ENCODE measurements at regions not wholly inside any gene's neighbourhood (a gene's known extent, or its start where the extent isn't known, plus 50 kb on each side); places are given as distances from the start of the nearest gene placed in this dataset.

DNA sequence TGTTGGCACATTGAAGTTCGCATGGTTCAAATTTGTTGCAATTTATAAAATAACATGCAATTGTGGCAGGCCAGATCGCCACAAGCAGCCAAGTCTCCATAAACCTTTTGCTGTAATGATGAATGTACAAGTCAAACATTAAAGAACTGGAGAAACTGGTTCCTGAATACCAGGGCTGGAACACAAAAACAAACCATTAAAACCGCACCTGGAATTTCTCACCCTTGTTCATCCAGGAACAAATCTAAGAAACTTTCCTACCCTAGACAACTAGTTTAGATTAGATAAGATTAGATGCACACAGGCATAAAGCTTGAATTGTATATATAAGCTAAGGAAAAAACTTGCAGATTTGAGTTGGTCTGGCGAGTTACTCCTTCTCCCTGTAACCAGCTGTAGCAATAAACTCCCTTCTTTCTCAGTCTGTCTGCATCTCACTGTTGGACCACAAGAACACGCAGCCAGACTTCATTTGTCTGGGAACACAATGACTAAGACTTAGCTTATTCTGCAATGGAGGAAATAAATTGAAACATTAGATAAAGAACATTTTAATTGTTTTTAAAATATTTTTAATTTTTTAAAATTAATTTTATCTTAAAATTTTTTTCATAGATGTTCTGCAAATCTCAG is 1835.5 kb upstream of the LRRTM1 start:
- Histone ChIP-seq H4K20me1 (ENCODE audit: control insufficient read depth, extremely low read depth, insufficient read depth, low read length) (no peaks in the 10 kb centered on the region), H3K4me1 (ENCODE audit: control insufficient read depth, extremely low read depth, insufficient read depth, low read length) (no peaks in the 10 kb centered on the region), H3K9me3 (ENCODE audit: control insufficient read depth, insufficient read depth, low read depth, low read length) (no peaks in the 10 kb centered on the region), H3K27me3 (ENCODE audit: control insufficient read depth, insufficient read depth, low read length) (no peaks in the 10 kb centered on the region), H3K4me3 (replicated peaks in 1 of 4; ENCODE audit: control extremely low read depth in 1 of 4, insufficient read depth in 1 of 4, low read depth in 3 of 4, low read length in 4 of 4) (no peak overlapping the region), H3K4me2 (ENCODE audit: extremely low read depth, insufficient read depth, low read length) (no peak overlapping the region), H3K79me2 (ENCODE audit: control insufficient read depth, insufficient read depth, low read length) (no peaks in the 10 kb centered on the region), H2AFZ (ENCODE audit: low read length) (no peak overlapping the region), H3K9ac (ENCODE audit: insufficient read depth, low read length) (no peak overlapping the region), H3K27ac (ENCODE audit: insufficient read depth, low read length) (no peak overlapping the region), H3K36me3 (ENCODE audit: control insufficient read depth, insufficient read depth, low read length) (no peaks in the 10 kb centered on the region)
- no peak for DNase-seq (ENCODE audit: low read depth in 2 of 2)
- no peak for TF ChIP-seq EZH2 (IDR thresholded peaks at IDR 0.05; ENCODE audit: low read length, missing control alignments)
- TF ChIP-seq, protein P1, sequence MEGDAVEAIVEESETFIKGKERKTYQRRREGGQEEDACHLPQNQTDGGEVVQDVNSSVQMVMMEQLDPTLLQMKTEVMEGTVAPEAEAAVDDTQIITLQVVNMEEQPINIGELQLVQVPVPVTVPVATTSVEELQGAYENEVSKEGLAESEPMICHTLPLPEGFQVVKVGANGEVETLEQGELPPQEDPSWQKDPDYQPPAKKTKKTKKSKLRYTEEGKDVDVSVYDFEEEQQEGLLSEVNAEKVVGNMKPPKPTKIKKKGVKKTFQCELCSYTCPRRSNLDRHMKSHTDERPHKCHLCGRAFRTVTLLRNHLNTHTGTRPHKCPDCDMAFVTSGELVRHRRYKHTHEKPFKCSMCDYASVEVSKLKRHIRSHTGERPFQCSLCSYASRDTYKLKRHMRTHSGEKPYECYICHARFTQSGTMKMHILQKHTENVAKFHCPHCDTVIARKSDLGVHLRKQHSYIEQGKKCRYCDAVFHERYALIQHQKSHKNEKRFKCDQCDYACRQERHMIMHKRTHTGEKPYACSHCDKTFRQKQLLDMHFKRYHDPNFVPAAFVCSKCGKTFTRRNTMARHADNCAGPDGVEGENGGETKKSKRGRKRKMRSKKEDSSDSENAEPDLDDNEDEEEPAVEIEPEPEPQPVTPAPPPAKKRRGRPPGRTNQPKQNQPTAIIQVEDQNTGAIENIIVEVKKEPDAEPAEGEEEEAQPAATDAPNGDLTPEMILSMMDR (conservative IDR thresholded peaks at IDR 0.05 in 1 of 2, IDR thresholded peaks at IDR 0.05 in 1 of 2; ENCODE audit: low read depth in 1 of 2, low read length in 2 of 2): no peak

- TF ChIP-seq EZH2 (IDR thresholded peaks at IDR 0.05; ENCODE audit: low read length, missing control alignments): no peak
- TF ChIP-seq, protein P1 (conservative IDR thresholded peaks at IDR 0.05 in 1 of 2, IDR thresholded peaks at IDR 0.05 in 1 of 2; ENCODE audit: low read depth in 1 of 2, low read length in 2 of 2): no peak
- no peaks in the 10 kb centered on the region for H3K4me1 ChIP-seq (ENCODE audit: control insufficient read depth, extremely low read depth, insufficient read depth, low read length)
- H2AFZ ChIP-seq (ENCODE audit: low read length): no peak overlapping the region
- H4K20me1 ChIP-seq (ENCODE audit: control insufficient read depth, extremely low read depth, insufficient read depth, low read length): no peaks in the 10 kb centered on the region
- H3K9ac ChIP-seq (ENCODE audit: insufficient read depth, low read length): no peak overlapping the region
- DNase-seq (ENCODE audit: low read depth in 2 of 2): no peak
- H3K27ac ChIP-seq (ENCODE audit: insufficient read depth, low read length): no peak overlapping the region
- H3K4me2 ChIP-seq (ENCODE audit: extremely low read depth, insufficient read depth, low read length): no peak overlapping the region
- no peaks in the 10 kb centered on the region for H3K36me3 ChIP-seq (ENCODE audit: control insufficient read depth, insufficient read depth, low read length)
- no peaks in the 10 kb centered on the region for H3K27me3 ChIP-seq (ENCODE audit: control insufficient read depth, insufficient read depth, low read length)
- no peaks in the 10 kb centered on the region for H3K9me3 ChIP-seq (ENCODE audit: control insufficient read depth, insufficient read depth, low read depth, low read length)
- H3K4me3 ChIP-seq (replicated peaks in 1 of 4; ENCODE audit: control extremely low read depth in 1 of 4, insufficient read depth in 1 of 4, low read depth in 3 of 4, low read length in 4 of 4): no peak overlapping the region
- H3K79me2 ChIP-seq (ENCODE audit: control insufficient read depth, insufficient read depth, low read length): no peaks in the 10 kb centered on the region
Measured at GRCh38 chr2:82137441-82137840, 1832.9 kb upstream of the LRRTM1 start.

DNA sequence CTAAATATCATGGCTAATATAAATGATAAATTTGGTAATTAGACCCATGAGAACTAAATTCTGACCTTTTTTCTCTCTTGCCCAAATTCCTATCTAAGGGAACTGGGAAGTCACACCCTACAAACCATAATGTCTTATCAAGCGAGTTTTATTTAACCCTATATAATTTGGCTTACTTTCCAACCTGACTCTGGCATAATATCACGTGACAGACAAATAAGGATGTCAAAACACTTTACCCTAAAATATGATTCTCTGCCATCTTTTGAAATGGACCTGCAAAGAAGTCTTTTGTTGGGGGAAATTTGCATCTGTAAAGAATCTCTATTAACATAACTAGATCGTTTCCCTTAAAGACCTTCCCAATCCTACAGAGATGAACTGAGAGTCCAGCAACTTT is 1823.5 kb upstream of the LRRTM1 start:
- TF ChIP-seq, protein P1 (conservative IDR thresholded peaks at IDR 0.05 in 1 of 2, IDR thresholded peaks at IDR 0.05 in 1 of 2; ENCODE audit: low read depth in 1 of 2, low read length in 2 of 2): no peak
- TF ChIP-seq EZH2 (IDR thresholded peaks at IDR 0.05; ENCODE audit: low read length, missing control alignments): no peak
- no peaks in the 10 kb centered on the region for H3K36me3 ChIP-seq (ENCODE audit: control insufficient read depth, insufficient read depth, low read length)
- DNase-seq (ENCODE audit: low read depth in 2 of 2): no peak
- H3K27ac ChIP-seq (ENCODE audit: insufficient read depth, low read length): no peak overlapping the region
- no peak overlapping the region for H3K4me2 ChIP-seq (ENCODE audit: extremely low read depth, insufficient read depth, low read length)
- H3K79me2 ChIP-seq (ENCODE audit: control insufficient read depth, insufficient read depth, low read length): no peaks in the 10 kb centered on the region
- H3K9me3 ChIP-seq (ENCODE audit: control insufficient read depth, insufficient read depth, low read depth, low read length): no peaks in the 10 kb centered on the region
- no peak overlapping the region for H3K4me3 ChIP-seq (replicated peaks in 1 of 4; ENCODE audit: control extremely low read depth in 1 of 4, insufficient read depth in 1 of 4, low read depth in 3 of 4, low read length in 4 of 4)
- no peak overlapping the region for H3K9ac ChIP-seq (ENCODE audit: insufficient read depth, low read length)
- no peaks in the 10 kb centered on the region for H3K27me3 ChIP-seq (ENCODE audit: control insufficient read depth, insufficient read depth, low read length)
- H2AFZ ChIP-seq (ENCODE audit: low read length): no peak overlapping the region
- no peaks in the 10 kb centered on the region for H3K4me1 ChIP-seq (ENCODE audit: control insufficient read depth, extremely low read depth, insufficient read depth, low read length)
- H4K20me1 ChIP-seq (ENCODE audit: control insufficient read depth, extremely low read depth, insufficient read depth, low read length): no peaks in the 10 kb centered on the region

Data from fibroblast of lung (primary cell).